GM12873 (cell line): ENCODE measurements at regions not wholly inside any gene's neighbourhood (a gene's known extent, or its start where the extent isn't known, plus 50 kb on each side); places are given as distances from the start of the nearest gene placed in this dataset.

Experiments used
- CTCF ChIP-seq: IDR thresholded peaks from 2 replicates; pipeline ENCODE4 v1.5.1; 2012; ENCODE audit warnings: low read depth, mild to moderate bottlenecking, moderate library complexity, low read length, control low read depth; ENCODE audit not compliant: insufficient read depth; ENCODE audit errors: missing control alignments

DNA sequence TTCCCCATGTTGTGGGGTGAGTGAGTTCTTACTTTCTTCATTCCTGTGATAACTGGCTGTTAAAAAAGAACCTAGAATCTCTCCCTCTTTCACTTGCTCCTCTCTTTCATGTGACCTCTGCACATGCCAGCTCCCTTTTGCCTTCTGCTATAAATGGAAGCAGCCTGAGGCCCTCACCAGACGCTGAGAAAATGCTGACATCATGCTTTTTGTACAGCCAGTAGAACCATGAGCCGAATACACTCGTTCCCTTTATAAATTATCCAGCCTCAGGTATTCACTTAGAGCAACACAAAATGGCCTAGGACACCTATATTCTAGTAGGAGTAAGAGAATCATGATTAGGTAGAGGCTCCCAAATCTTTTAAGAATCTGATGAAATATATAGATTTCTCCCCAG is 333.5 kb downstream of the LRIG3 start:
- no peak for TF ChIP-seq CTCF

DNA sequence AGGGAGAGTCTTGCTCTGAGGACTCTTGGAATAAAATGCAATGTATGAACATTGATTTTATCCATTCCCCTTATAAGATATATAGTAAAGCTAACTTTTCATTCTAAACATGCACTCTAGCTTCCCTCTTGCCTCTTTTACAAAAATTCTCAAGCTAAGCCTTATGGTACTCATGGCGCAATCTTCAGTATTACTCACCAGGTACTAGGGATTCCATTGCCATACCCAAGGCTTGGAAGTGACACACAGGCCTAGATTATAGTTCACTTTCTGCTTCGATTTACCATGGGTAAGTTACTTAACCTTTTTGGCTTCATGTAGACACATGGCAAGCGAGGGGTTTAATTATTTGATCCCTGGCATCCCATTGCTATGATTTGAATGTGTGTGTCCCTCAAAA is 331.5 kb downstream of the LRIG3 start:
- no peak for TF ChIP-seq CTCF

DNA sequence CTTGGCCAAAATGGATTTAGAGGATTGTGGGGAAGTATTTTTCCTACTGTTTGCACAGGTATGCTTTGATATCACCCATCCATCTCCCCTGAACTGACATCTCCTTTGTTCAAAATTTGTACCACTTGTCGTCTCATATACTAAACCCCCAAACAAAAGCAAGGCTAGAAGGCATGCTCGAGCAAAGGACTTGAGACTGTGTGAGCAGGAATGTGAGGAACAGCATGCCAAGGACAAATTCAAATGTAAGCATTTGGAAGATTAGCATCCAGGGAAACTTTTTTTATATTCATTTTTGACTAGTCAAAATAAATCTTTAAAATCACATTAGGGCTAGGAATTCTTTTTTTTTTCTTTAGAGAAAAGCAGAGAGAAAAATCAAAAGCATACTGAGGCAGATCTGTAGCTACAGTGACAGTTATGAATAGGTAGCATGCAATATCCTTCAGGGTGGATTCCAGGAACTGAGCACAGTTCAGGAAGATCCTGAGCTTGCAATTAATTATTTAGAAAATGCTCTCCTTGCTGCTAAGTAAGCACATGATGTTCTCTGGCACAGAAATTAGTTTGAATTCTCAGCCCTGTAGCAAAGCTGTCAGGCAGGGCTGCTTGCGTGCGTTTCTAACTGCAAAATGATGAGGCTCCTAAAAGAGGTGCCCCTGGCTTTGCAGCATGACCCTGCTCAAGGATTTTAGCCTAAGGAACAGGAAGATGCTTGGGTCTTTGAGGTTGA is 327.7 kb downstream of the LRIG3 start:
- no peak for TF ChIP-seq CTCF

DNA sequence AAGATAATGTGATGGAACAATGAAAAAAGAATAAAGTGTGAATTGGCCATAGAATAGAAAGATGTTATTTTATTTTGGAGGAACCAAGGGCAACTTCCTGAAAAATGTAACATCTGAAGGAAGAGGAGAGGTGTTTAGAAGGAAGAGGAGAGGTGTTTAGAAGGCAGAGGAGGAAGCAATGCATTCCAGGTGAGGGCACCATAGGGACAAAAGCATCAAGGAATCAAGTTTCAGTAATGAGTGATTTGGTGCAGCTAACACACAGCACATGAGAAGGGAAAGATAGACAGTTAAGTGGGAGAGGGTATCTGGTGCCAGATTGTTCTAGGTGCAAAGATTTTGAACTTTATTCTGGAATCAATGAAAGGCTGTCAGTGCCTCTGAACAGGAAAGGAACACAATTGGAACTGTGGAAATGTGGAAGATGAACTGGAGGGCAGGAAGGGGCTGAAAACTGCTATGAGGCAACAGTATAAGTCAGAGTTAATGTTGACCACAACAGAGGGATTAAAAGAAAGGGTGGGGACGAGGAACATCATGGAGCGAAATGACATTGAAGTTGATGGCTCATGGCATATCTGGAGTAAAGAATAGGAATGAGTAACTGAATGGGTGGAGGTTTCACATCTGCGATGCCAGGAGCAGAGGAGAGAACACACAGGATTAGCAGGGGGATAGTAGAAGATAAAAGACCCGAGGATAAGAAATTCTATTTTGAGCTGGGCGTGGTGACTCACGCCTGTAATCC is 326.6 kb downstream of the LRIG3 start:
- TF ChIP-seq CTCF, result no peak

DNA sequence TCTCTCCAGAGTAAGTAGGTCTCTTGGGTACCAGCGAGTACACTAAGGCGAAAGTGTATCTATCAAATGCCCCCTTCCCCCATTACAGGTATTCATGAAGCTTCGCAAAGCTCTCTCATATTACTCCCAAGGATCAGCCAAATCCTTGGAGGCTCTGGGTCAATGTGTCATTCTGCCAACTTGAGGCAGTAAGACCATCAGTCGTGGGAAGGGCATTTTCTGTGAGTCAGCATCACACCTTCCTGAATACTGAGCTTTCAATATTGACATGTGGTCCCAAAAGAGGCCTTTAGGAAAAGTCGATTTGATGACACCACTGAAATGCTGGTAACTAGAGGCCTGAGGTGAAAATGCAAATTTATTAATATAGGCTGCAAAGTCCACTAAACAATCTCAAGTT is 323.9 kb downstream of the LRIG3 start:
- no peak for TF ChIP-seq CTCF

DNA sequence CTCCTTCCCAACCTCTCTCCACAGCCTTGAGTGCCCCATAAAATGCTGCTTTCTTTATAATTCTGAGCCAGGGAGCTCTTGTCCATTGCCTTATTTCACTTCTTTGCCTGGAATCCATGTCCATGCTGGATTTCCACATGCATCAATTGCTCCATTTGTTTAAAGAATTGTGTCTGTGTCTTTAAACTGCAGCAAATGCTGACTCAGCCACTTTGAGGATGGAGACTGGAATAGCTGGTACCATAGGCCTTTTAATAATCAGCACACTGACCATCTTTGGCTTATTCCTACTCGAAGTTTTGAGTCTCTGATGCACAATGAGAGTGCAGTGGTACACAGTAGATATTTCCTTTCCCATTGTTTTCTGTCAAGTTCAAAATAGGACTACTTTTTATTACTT is 318.8 kb downstream of the LRIG3 start:
- no peak for TF ChIP-seq CTCF

GRCh38 chr12:58602179-58602578 is 318.1 kb downstream of the LRIG3 start:
- TF ChIP-seq CTCF, result no peak
